GM12878 (cell line): ENCODE measurements at regions not wholly inside any gene's neighbourhood (a gene's known extent, or its start where the extent isn't known, plus 50 kb on each side); places are given as distances from the start of the nearest gene placed in this dataset.

Source experiments
- ATAC-seq: fragments of 200-7000 bp; cut with Tn5 transposase; 3 replicates; pipeline ENCODE4 v1.9.1; 2020; ENCODE audit warnings: mild to moderate bottlenecking, moderate library complexity
- BruUV-seq: library from RNA; stranded (reverse); fragments of 400-500 nt; replicated peaks from 2 replicates; lab custom pipeline; 2021; lab: Mats Ljungman, UMichigan
- CTCF ChIA-PET: fragments of 300-600 bp; sonication (Branson Sonifier 250); formaldehyde crosslinking; extraction: SDS; loops from one replicate; lab custom pipeline; 2021; ENCODE audit warnings: inconsistent platforms; lab: Yijun Ruan, JAX
- POLR2A ChIA-PET: fragments of 350-600 bp; formaldehyde crosslinking; extraction: SDS; loops from one replicate; lab custom pipeline; 2021; ENCODE audit warnings: inconsistent platforms; lab: Charles Lee
- RAD21 ChIA-PET: fragments of 300-600 bp; sonication (Branson Sonifier 250); formaldehyde crosslinking; loops from one replicate; lab custom pipeline; 2023; ENCODE audit warnings: antibody characterized with exemption; ENCODE audit not compliant: unreplicated experiment; lab: Charles Lee
- SMC1A ChIA-PET: fragments of 300-600 bp; sonication (Branson Sonifier 250); formaldehyde crosslinking; loops from one replicate; lab custom pipeline; 2023; ENCODE audit not compliant: unreplicated experiment, uncharacterized antibody; lab: Charles Lee
- DNase-seq: peaks from one replicate; pipeline ENCODE4 v3.0.0-alpha.2; 2011; ENCODE audit warnings: low read depth, low spot score
- FAIRE-seq: peaks from 3 replicates; lab custom pipeline; 2011; peaks lifted over from hg19 to GRCh38; lab: Jason Lieb, UNC
- H2AFZ ChIP-seq: 2 replicates; pipeline ENCODE4 v1.6.0; 2011; ENCODE audit warnings: low read depth, low read length, control low read depth; ENCODE audit not compliant: control insufficient read depth
- H3K27ac ChIP-seq: 2 replicates; pipeline ENCODE4 v1.5.1; 2011; ENCODE audit warnings: control low read depth; ENCODE audit not compliant: control insufficient read depth, insufficient read depth
- H3K27me3 ChIP-seq, 2 experiments: replicated peaks in 1 of 2; 2 replicates each; pipeline versions ENCODE4 v1.6.0 to v1.6.1; 2011; ENCODE audit warnings: low read length in 1 of 2; ENCODE audit not compliant: control insufficient read depth in 2 of 2, insufficient read depth in 2 of 2
- H3K36me3 ChIP-seq, 2 experiments: 2 replicates each; pipeline ENCODE4 v1.5.1; 2011; ENCODE audit warnings: low read length in 1 of 2; ENCODE audit not compliant: control insufficient read depth in 2 of 2, insufficient read depth in 2 of 2
- H3K4me1 ChIP-seq: 2 replicates; pipeline ENCODE4 v1.6.1; 2011; ENCODE audit warnings: mild to moderate bottlenecking, low read length, moderate library complexity, mixed read lengths; ENCODE audit not compliant: control insufficient read depth, insufficient read depth
- H3K4me2 ChIP-seq: 2 replicates; pipeline ENCODE4 v1.6.0; 2011; ENCODE audit warnings: control low read depth; ENCODE audit not compliant: control insufficient read depth, insufficient read depth
- H3K4me3 ChIP-seq: fragments of 200-600 bp; sonication (generic); 2 replicates; pipeline ENCODE4 v1.5.1; 2016
- H3K79me2 ChIP-seq: 2 replicates; pipeline ENCODE4 v1.6.0; 2011; ENCODE audit warnings: low read length; ENCODE audit not compliant: control insufficient read depth, insufficient read depth
- H3K9ac ChIP-seq: 2 replicates; pipeline ENCODE4 v1.8.0; 2011; ENCODE audit warnings: low read length, control low read depth, mixed read lengths; ENCODE audit not compliant: control insufficient read depth, insufficient read depth
- H3K9me3 ChIP-seq: replicated peaks from 3 replicates; pipeline ENCODE4 v1.5.1; 2011; ENCODE audit warnings: mild to moderate bottlenecking, low read length; ENCODE audit not compliant: control insufficient read depth, insufficient read depth
- H4K20me1 ChIP-seq: 2 replicates; pipeline ENCODE4 v1.6.0; 2011; ENCODE audit not compliant: control insufficient read depth, insufficient read depth
- BACH1 ChIP-seq: fragments of 450-650 bp; IDR thresholded peaks from 2 replicates; pipeline ENCODE4 v1.6.1; 2017; ENCODE audit warnings: mild to moderate bottlenecking, borderline replicate concordance
- BCL3 ChIP-seq: IDR thresholded peaks from 2 replicates; pipeline ENCODE4 v1.6.1; 2011; ENCODE audit warnings: borderline replicate concordance, low read depth, mild to moderate bottlenecking, moderate library complexity, low read length; ENCODE audit not compliant: insufficient read depth, poor library complexity, severe bottlenecking
- CHD1 ChIP-seq: IDR thresholded peaks from 2 replicates; pipeline ENCODE4 v1.6.1; 2012; ENCODE audit warnings: low read depth, low read length, improper control_type of control experiment
- CHD4 ChIP-seq: fragments of 200-600 bp; sonication (generic); IDR thresholded peaks from 2 replicates; pipeline ENCODE4 v1.6.1; 2016; ENCODE audit warnings: mild to moderate bottlenecking
- CTCF ChIP-seq, 3 experiments: IDR thresholded peaks in 2 of 3; conservative IDR thresholded peaks in 1 of 3; 2 replicates each; pipeline ENCODE4 v1.5.1; 2011; ENCODE audit warnings: low read depth in 3 of 3, low read length in 3 of 3, mild to moderate bottlenecking in 3 of 3, control low read depth in 2 of 3, moderate library complexity in 2 of 3, inconsistent platforms in 1 of 3, mixed read lengths in 1 of 3; ENCODE audit not compliant: control insufficient read depth in 2 of 3, insufficient read depth in 1 of 3; ENCODE audit errors: extremely low read depth in 1 of 3
- EP300 ChIP-seq, 2 experiments: fragments of 150-350 bp in 1 of 2; IDR thresholded peaks; 2 replicates each; pipeline ENCODE4 v1.6.1; 2011 to 2012; ENCODE audit warnings: low read depth in 2 of 2, low read length in 2 of 2, borderline replicate concordance in 1 of 2, improper control_type of control experiment in 1 of 2, inconsistent platforms in 1 of 2; ENCODE audit not compliant: control insufficient read depth in 1 of 2
- NR2F1 ChIP-seq: fragments of 450-650 bp; conservative IDR thresholded peaks from 2 replicates; pipeline ENCODE4 v1.6.1; 2017; ENCODE audit warnings: mild to moderate bottlenecking
- PBX3 ChIP-seq: IDR thresholded peaks from 2 replicates; pipeline ENCODE4 v1.6.1; 2011; ENCODE audit warnings: mild to moderate bottlenecking, low read depth, low read length, moderate library complexity; ENCODE audit not compliant: insufficient replicate concordance
- RBBP5 ChIP-seq: fragments of 200-600 bp; sonication (generic); conservative IDR thresholded peaks from 2 replicates; pipeline ENCODE4 v1.6.1; 2016
- RFX5 ChIP-seq: IDR thresholded peaks from 2 replicates; pipeline ENCODE4 v1.6.1; 2011; ENCODE audit warnings: low read depth, low read length, improper control_type of control experiment
- SMARCA5 ChIP-seq: fragments of 450-650 bp; IDR thresholded peaks from 2 replicates; pipeline ENCODE4 v1.6.1; 2017; ENCODE audit warnings: mild to moderate bottlenecking
- SRF ChIP-seq, 2 experiments: IDR thresholded peaks; 2 replicates each; pipeline ENCODE4 v1.6.1; 2011; ENCODE audit warnings: low read depth in 2 of 2, low read length in 2 of 2, mild to moderate bottlenecking in 1 of 2, moderate library complexity in 1 of 2
- TAF1 ChIP-seq: IDR thresholded peaks from 2 replicates; pipeline ENCODE4 v1.6.1; 2011; ENCODE audit warnings: mild to moderate bottlenecking, low read depth, low read length, borderline replicate concordance
- ZBTB11 ChIP-seq: fragments of 450-650 bp; formaldehyde crosslinking; IDR thresholded peaks from 2 replicates; pipeline ENCODE4 v1.5.0; 2022; ENCODE audit warnings: mild to moderate bottlenecking, missing genetic modification characterization
- WGBS: methylation state at CpG from one replicate; pipeline ENCODE4 v1.1.6; 2016; ENCODE audit warnings: low lambda C conversion rate; ENCODE audit not compliant: insufficient replicate concordance, insufficient coverage; ENCODE audit errors: missing lambda C conversion rate; 5-methylcytosine and 5-hydroxymethylcytosine counted together
- in situ Hi-C: fragments of 300-500 bp; cut with MboI; formaldehyde crosslinking; loops from 9 replicates; pipeline ENCODE4 v1.14.3; 2018; ENCODE audit warnings: mixed read lengths
- intact Hi-C: fragments of 100-400 bp; cut with micrococcal nuclease; formaldehyde crosslinking; loops from one replicate; pipeline ENCODE4 v1.14.2; 2022; ENCODE audit not compliant: unreplicated experiment

GRCh38 chr11:109036011-109036410 is 371.1 kb downstream of the DDX10 start:
- intact Hi-C loops, result no loop called here
- no peaks in the 10 kb centered on the region; a peak in 2 of 4 replicates for H3K27me3 ChIP-seq
- H3K36me3 ChIP-seq, result no peaks in the 10 kb centered on the region
- no peak overlapping the region for H2AFZ ChIP-seq
- ChIA-PET SMC1A (interaction anchor here (0.6 kb wide), 1 partner anchor 96 kb away, joined by 3 read pairs; no protein-coding TSS in a partner anchor), RAD21 (no interaction called here), CTCF (no interaction called here), POLR2A (no interaction called here)
- ATAC-seq (no peak), FAIRE-seq (no peak), DNase-seq (no peak)
- no peaks in the 10 kb centered on the region for H3K4me1 ChIP-seq
- no peak overlapping the region for H3K27ac ChIP-seq
- no peaks in the 10 kb centered on the region for H3K79me2 ChIP-seq
- H3K9me3 ChIP-seq, result no peaks in the 10 kb centered on the region
- no peak overlapping the region for H3K4me2 ChIP-seq
- no peak overlapping the region for H3K9ac ChIP-seq
- no TSS peak for BruUV-seq
- in situ Hi-C loops, result no loop called here
- no peaks in the 10 kb centered on the region for H4K20me1 ChIP-seq
- H3K4me3 ChIP-seq, result no peak overlapping the region
- WGBS, result 19% methylated on average over 2 of the region's 2 CpGs
- TF ChIP-seq PBX3 (no peak), TAF1 (no peak), EP300 (IDR thresholded peaks at IDR 0.05; ENCODE audit: borderline replicate concordance in 1 of 2, control insufficient read depth in 1 of 2, low read depth in 2 of 2, low read length in 2 of 2) (no peak), CHD4 (no peak), CHD1 (no peak), RBBP5 (no peak), ZBTB11 (no peak), NR2F1 (no peak), SMARCA5 (no peak), CTCF (IDR thresholded peaks at IDR 0.05 in 2 of 3, conservative IDR thresholded peaks at IDR 0.05 in 1 of 3; ENCODE audit: control insufficient read depth in 2 of 3, extremely low read depth in 1 of 3, insufficient read depth in 1 of 3, low read depth in 3 of 3, low read length in 3 of 3) (no peak), BCL3 (no peak), SRF (IDR thresholded peaks at IDR 0.05; ENCODE audit: low read depth in 2 of 2, low read length in 2 of 2) (no peak), RFX5 (no peak), BACH1 (no peak)
